ENCODE measurements at regions not wholly inside any gene's neighbourhood (a gene's known extent, or its start where the extent isn't known, plus 50 kb on each side); places are given as distances from the start of the nearest gene placed in this dataset.

DNA sequence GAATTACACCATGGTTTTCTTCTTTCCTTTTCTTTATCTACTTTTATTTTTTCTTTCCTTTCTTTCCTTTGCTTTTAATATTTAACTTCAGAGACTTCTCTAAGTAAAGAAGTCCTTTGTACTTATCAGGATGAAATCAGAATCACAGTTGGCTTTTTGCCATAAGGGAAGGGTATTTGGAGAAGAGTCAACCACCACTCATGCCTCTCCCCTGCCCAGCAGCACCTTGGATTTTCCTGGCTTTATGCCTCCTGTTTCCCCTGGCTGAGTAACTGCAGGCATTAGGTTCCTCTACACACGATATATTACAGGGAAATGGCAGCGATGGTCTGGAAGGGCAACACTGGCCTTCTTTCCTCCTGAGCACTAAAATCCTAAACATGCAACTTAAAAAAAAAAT, 266.4 kb upstream of the CAND1 start:
- Histone ChIP-seq H3K27me3 (ENCODE audit: control insufficient read depth in 1 of 2, insufficient read depth in 1 of 2, low read length in 2 of 2) (no peaks in the 10 kb centered on the region), H2BK5ac (ENCODE audit: low read depth, low read length, poor library complexity, severe bottlenecking) (no peak overlapping the region), H3K79me1 (replicated peaks; ENCODE audit: low read length, poor library complexity, severe bottlenecking) (no peaks in the 10 kb centered on the region), H3K36me3 (ENCODE audit: control insufficient read depth in 1 of 2, insufficient read depth in 2 of 2, low read depth in 1 of 2, low read length in 2 of 2) (no peaks in the 10 kb centered on the region), H3K27ac (ENCODE audit: low read length, poor library complexity, severe bottlenecking) (no peak overlapping the region), H4K8ac (ENCODE audit: low read length) (no peak overlapping the region), H3K9ac (ENCODE audit: low read length) (no peak overlapping the region), H2AFZ (ENCODE audit: low read depth, low read length) (no peak overlapping the region), H3K9me3 (ENCODE audit: control insufficient read depth, low read length) (no peaks in the 10 kb centered on the region), H2BK15ac (ENCODE audit: low read depth, poor library complexity, severe bottlenecking) (no peak overlapping the region), H3K23ac (ENCODE audit: low read length in 2 of 2) (no peak overlapping the region), H3K14ac (ENCODE audit: low read length in 2 of 2) (no peak overlapping the region), H2BK120ac (ENCODE audit: low read depth, low read length) (no peak overlapping the region), H4K91ac (ENCODE audit: low read length) (no peak overlapping the region), H3K4me2 (ENCODE audit: low read length, poor library complexity, severe bottlenecking) (no peak overlapping the region), H3K4me3 (ENCODE audit: insufficient read depth in 1 of 2, low read depth in 1 of 2, low read length in 2 of 2) (no peak overlapping the region), H2AK5ac (ENCODE audit: low read length, severe bottlenecking) (no peak overlapping the region), H3K4ac (ENCODE audit: low read depth in 1 of 2, low read length in 2 of 2) (no peak overlapping the region), H3K4me1 (ENCODE audit: control insufficient read depth, insufficient read depth, low read depth, low read length) (no peaks in the 10 kb centered on the region), H3K18ac (ENCODE audit: low read depth in 1 of 2, low read length in 2 of 2) (no peak overlapping the region), H2BK12ac (ENCODE audit: low read length in 2 of 2) (no peak overlapping the region)
- 69% methylated on average over 2 of the region's 2 CpGs for WGBS
- DNase-seq = no peak

GRCh38 chr12:67006610-67007009, 262.5 kb upstream of the CAND1 start:
- Histone ChIP-seq H2AK5ac (ENCODE audit: low read length, severe bottlenecking) (no peak overlapping the region), H2BK15ac (ENCODE audit: low read depth, poor library complexity, severe bottlenecking) (no peak overlapping the region), H4K8ac (ENCODE audit: low read length) (no peak overlapping the region), H3K4me2 (ENCODE audit: low read length, poor library complexity, severe bottlenecking) (no peak overlapping the region), H4K91ac (ENCODE audit: low read length) (no peak overlapping the region), H2AFZ (ENCODE audit: low read depth, low read length) (no peak overlapping the region), H3K27me3 (ENCODE audit: control insufficient read depth in 1 of 2, insufficient read depth in 1 of 2, low read length in 2 of 2) (no peaks in the 10 kb centered on the region), H3K23ac (ENCODE audit: low read length in 2 of 2) (no peak overlapping the region), H3K14ac (ENCODE audit: low read length in 2 of 2) (no peak overlapping the region), H3K9me3 (ENCODE audit: control insufficient read depth, low read length) (no peaks in the 10 kb centered on the region), H2BK120ac (ENCODE audit: low read depth, low read length) (no peak overlapping the region), H3K4ac (ENCODE audit: low read depth in 1 of 2, low read length in 2 of 2) (no peak overlapping the region), H3K27ac (ENCODE audit: low read length, poor library complexity, severe bottlenecking) (no peak overlapping the region), H2BK5ac (ENCODE audit: low read depth, low read length, poor library complexity, severe bottlenecking) (no peak overlapping the region), H3K4me1 (ENCODE audit: control insufficient read depth, insufficient read depth, low read depth, low read length) (no peaks in the 10 kb centered on the region), H3K18ac (ENCODE audit: low read depth in 1 of 2, low read length in 2 of 2) (no peak overlapping the region), H3K79me1 (replicated peaks; ENCODE audit: low read length, poor library complexity, severe bottlenecking) (peaks cover 2% of the 10 kb centered on the region), H2BK12ac (ENCODE audit: low read length in 2 of 2) (no peak overlapping the region), H3K4me3 (ENCODE audit: insufficient read depth in 1 of 2, low read depth in 1 of 2, low read length in 2 of 2) (no peak overlapping the region), H3K9ac (ENCODE audit: low read length) (no peak overlapping the region), H3K36me3 (ENCODE audit: control insufficient read depth in 1 of 2, insufficient read depth in 2 of 2, low read depth in 1 of 2, low read length in 2 of 2) (no peaks in the 10 kb centered on the region)
- no peak for DNase-seq
- 72% methylated on average over 2 of the region's 2 CpGs for WGBS

GRCh38 chr12:67014642-67015041, 254.5 kb upstream of the CAND1 start:
- Histone ChIP-seq H3K79me1 (replicated peaks; ENCODE audit: low read length, poor library complexity, severe bottlenecking) (peaks cover 6% of the 10 kb centered on the region), H3K9ac (ENCODE audit: low read length) (no peak overlapping the region), H2BK5ac (ENCODE audit: low read depth, low read length, poor library complexity, severe bottlenecking) (no peak overlapping the region), H3K14ac (ENCODE audit: low read length in 2 of 2) (no peak overlapping the region), H3K27ac (ENCODE audit: low read length, poor library complexity, severe bottlenecking) (no peak overlapping the region), H2AFZ (ENCODE audit: low read depth, low read length) (no peak overlapping the region), H4K8ac (ENCODE audit: low read length) (no peak overlapping the region), H4K91ac (ENCODE audit: low read length) (no peak overlapping the region), H3K4me2 (ENCODE audit: low read length, poor library complexity, severe bottlenecking) (no peak overlapping the region), H3K27me3 (ENCODE audit: control insufficient read depth in 1 of 2, insufficient read depth in 1 of 2, low read length in 2 of 2) (no peaks in the 10 kb centered on the region), H3K18ac (ENCODE audit: low read depth in 1 of 2, low read length in 2 of 2) (no peak overlapping the region), H2BK12ac (ENCODE audit: low read length in 2 of 2) (no peak overlapping the region), H2AK5ac (ENCODE audit: low read length, severe bottlenecking) (no peak overlapping the region), H3K23ac (ENCODE audit: low read length in 2 of 2) (no peak overlapping the region), H3K4ac (ENCODE audit: low read depth in 1 of 2, low read length in 2 of 2) (no peak overlapping the region), H3K4me3 (ENCODE audit: insufficient read depth in 1 of 2, low read depth in 1 of 2, low read length in 2 of 2) (no peak overlapping the region), H3K36me3 (ENCODE audit: control insufficient read depth in 1 of 2, insufficient read depth in 2 of 2, low read depth in 1 of 2, low read length in 2 of 2) (no peaks in the 10 kb centered on the region), H2BK15ac (ENCODE audit: low read depth, poor library complexity, severe bottlenecking) (no peak overlapping the region), H3K9me3 (ENCODE audit: control insufficient read depth, low read length) (no peaks in the 10 kb centered on the region), H2BK120ac (ENCODE audit: low read depth, low read length) (no peak overlapping the region), H3K4me1 (ENCODE audit: control insufficient read depth, insufficient read depth, low read depth, low read length) (peaks cover 2% of the 10 kb centered on the region)
- DNase-seq = no peak
- no CpG with 5 or more reads among the region's 1 CpG for WGBS

DNA sequence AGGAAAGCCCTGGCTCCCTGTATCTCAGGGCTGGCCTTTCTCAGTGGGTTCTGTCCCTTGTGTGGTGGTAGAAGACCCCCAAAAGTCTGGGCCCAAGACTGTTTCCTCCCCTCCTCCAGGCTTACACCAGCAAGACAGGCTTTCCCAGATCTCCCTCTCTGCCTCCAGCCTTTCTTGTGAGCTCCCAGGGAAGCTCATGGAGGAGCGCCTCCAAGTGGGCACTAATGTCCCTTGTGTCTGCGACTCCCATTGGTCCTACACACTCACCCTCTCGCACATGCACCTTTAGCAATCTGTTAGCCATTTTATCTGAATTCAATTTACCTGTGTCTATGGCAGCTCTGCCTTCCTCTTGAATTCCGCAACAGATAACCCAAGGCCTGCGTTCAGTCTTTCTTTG, 251.1 kb upstream of the CAND1 start:
- Histone ChIP-seq H3K79me1 (replicated peaks; ENCODE audit: low read length, poor library complexity, severe bottlenecking) (peaks cover 4% of the 10 kb centered on the region), H3K27me3 (ENCODE audit: control insufficient read depth in 1 of 2, insufficient read depth in 1 of 2, low read length in 2 of 2) (no peaks in the 10 kb centered on the region), H3K4ac (ENCODE audit: low read depth in 1 of 2, low read length in 2 of 2) (no peak overlapping the region), H3K9ac (ENCODE audit: low read length) (no peak overlapping the region), H3K4me2 (ENCODE audit: low read length, poor library complexity, severe bottlenecking) (no peak overlapping the region), H3K4me3 (ENCODE audit: insufficient read depth in 1 of 2, low read depth in 1 of 2, low read length in 2 of 2) (no peak overlapping the region), H2AK5ac (ENCODE audit: low read length, severe bottlenecking) (no peak overlapping the region), H2BK15ac (ENCODE audit: low read depth, poor library complexity, severe bottlenecking) (no peak overlapping the region), H4K91ac (ENCODE audit: low read length) (no peak overlapping the region), H3K36me3 (ENCODE audit: control insufficient read depth in 1 of 2, insufficient read depth in 2 of 2, low read depth in 1 of 2, low read length in 2 of 2) (no peaks in the 10 kb centered on the region), H2BK12ac (ENCODE audit: low read length in 2 of 2) (no peak overlapping the region), H4K8ac (ENCODE audit: low read length) (no peak overlapping the region), H3K14ac (ENCODE audit: low read length in 2 of 2) (no peak overlapping the region), H3K27ac (ENCODE audit: low read length, poor library complexity, severe bottlenecking) (no peak overlapping the region), H3K9me3 (ENCODE audit: control insufficient read depth, low read length) (no peaks in the 10 kb centered on the region), H3K4me1 (ENCODE audit: control insufficient read depth, insufficient read depth, low read depth, low read length) (peaks cover 2% of the 10 kb centered on the region), H2BK120ac (ENCODE audit: low read depth, low read length) (no peak overlapping the region), H3K23ac (ENCODE audit: low read length in 2 of 2) (no peak overlapping the region), H2BK5ac (ENCODE audit: low read depth, low read length, poor library complexity, severe bottlenecking) (no peak overlapping the region), H3K18ac (ENCODE audit: low read depth in 1 of 2, low read length in 2 of 2) (no peak overlapping the region), H2AFZ (ENCODE audit: low read depth, low read length) (no peak overlapping the region)
- no peak for DNase-seq
- WGBS = 81% methylated on average over 5 of the region's 5 CpGs
